ENCODE measurements at regions not wholly inside any gene's neighbourhood (a gene's known extent, or its start where the extent isn't known, plus 50 kb on each side); places are given as distances from the start of the nearest gene placed in this dataset.
"Not testable (repeated sequence)": the region's sequence is repeated elsewhere in the genome, so short reads cannot be mapped to it uniquely, and the experiment has no call there.

- Histone ChIP-seq H3K27ac (no peak overlapping the region), H3K4me3 (no peak overlapping the region)
- no peak for DNase-seq (ENCODE audit: low spot score)
- TF ChIP-seq CTCF (IDR thresholded peaks at IDR 0.05) = no peak
Measured at GRCh38 chr5:164146223-164146622, 640.8 kb downstream of the MAT2B start.

- TF ChIP-seq CTCF (IDR thresholded peaks at IDR 0.05) = no peak
- Histone ChIP-seq H3K27ac (no peak overlapping the region), H3K4me3 (no peak overlapping the region)
- DNase-seq (ENCODE audit: low spot score) = no peak
Measured at GRCh38 chr5:164148292-164148691, 642.9 kb downstream of the MAT2B start.

- not testable (repeated sequence) for H3K27ac ChIP-seq; DNase-seq (ENCODE audit: low spot score); H3K4me3 ChIP-seq
Measured at GRCh38 chr5:164152539-164152938, 647.1 kb downstream of the MAT2B start.

- TF ChIP-seq CTCF (IDR thresholded peaks at IDR 0.05) = no peak
- DNase-seq (ENCODE audit: low spot score) = no peak
- Histone ChIP-seq H3K4me3 (no peak overlapping the region), H3K27ac (no peak overlapping the region)
Measured at GRCh38 chr5:164153469-164154172, 648.2 kb downstream of the MAT2B start.

GRCh38 chr5:164170814-164171213 is 665.4 kb downstream of the MAT2B start:
- no peak for TF ChIP-seq CTCF (IDR thresholded peaks at IDR 0.05)
- Histone ChIP-seq H3K27ac (no peak overlapping the region), H3K4me3 (no peak overlapping the region)
- DNase-seq (ENCODE audit: low spot score) = no peak

- Histone ChIP-seq H3K27ac (no peak overlapping the region), H3K4me3 (no peak overlapping the region)
- no peak for TF ChIP-seq CTCF (IDR thresholded peaks at IDR 0.05)
- no peak for DNase-seq (ENCODE audit: low spot score)
Measured at GRCh38 chr5:164175083-164175482, 669.7 kb downstream of the MAT2B start.

- Histone ChIP-seq H3K27ac (no peak overlapping the region), H3K4me3 (no peak overlapping the region)
- TF ChIP-seq CTCF (IDR thresholded peaks at IDR 0.05) = no peak
- no peak for DNase-seq (ENCODE audit: low spot score)
Measured at GRCh38 chr5:164179406-164179805, 674.0 kb downstream of the MAT2B start.
